Activated CD4-positive, alpha-beta T cell treated with anti-CD3 and anti-CD28 coated beads for 36 hours (primary cell): ENCODE measurements at regions not wholly inside any gene's neighbourhood (a gene's known extent, or its start where the extent isn't known, plus 50 kb on each side); places are given as distances from the start of the nearest gene placed in this dataset.

ENCODE experiments used
- ATAC-seq: fragments of 200-7000 bp; cut with Tn5 transposase; one replicate; pipeline ENCODE4 v1.10.0; 2021; ENCODE audit warnings: mild to moderate bottlenecking, moderate library complexity
- CTCF ChIA-PET: fragments of 350-600 bp; sonication (Branson Sonifier 250); formaldehyde crosslinking; loops from one replicate; lab custom pipeline; 2021; ENCODE audit warnings: antibody characterized with exemption; lab: Charles Lee
- POLR2A ChIA-PET: fragments of 350-600 bp; sonication (Branson Sonifier 250); formaldehyde crosslinking; loops from one replicate; lab custom pipeline; 2021; ENCODE audit warnings: antibody characterized with exemption, inconsistent platforms; lab: Charles Lee
- DNase-seq: peaks from one replicate; pipeline ENCODE4 v3.0.0-alpha.2; 2020
- H3K27ac Mint-ChIP-seq: one replicate; pipeline ENCODE4 v1.8.0; 2021; ENCODE audit warnings: mixed read lengths
- H3K27me3 Mint-ChIP-seq: one replicate; pipeline ENCODE4 v1.8.0; 2021; ENCODE audit warnings: mixed read lengths
- H3K36me3 Mint-ChIP-seq: one replicate; pipeline ENCODE4 v1.8.0; 2021; ENCODE audit warnings: low read depth, mixed read lengths
- H3K4me1 Mint-ChIP-seq: one replicate; pipeline ENCODE4 v1.8.0; 2021; ENCODE audit warnings: mixed read lengths
- H3K4me3 Mint-ChIP-seq: one replicate; pipeline ENCODE4 v1.8.0; 2021; ENCODE audit warnings: mild to moderate bottlenecking, moderate library complexity, mixed read lengths
- H3K9me3 Mint-ChIP-seq: one replicate; pipeline ENCODE4 v1.8.0; 2021; ENCODE audit warnings: low read depth, mixed read lengths
- intact Hi-C, 2 experiments: fragments of 100-400 bp; cut with DNase I in 1 of 2; cut with micrococcal nuclease in 1 of 2; formaldehyde crosslinking; loops; one replicate each; pipeline versions ENCODE4 v1.14.2 to v1.15.1; 2022 to 2024; cut with DNase I, micrococcal nuclease

GRCh38 chr14:65206078-65206447, 103.7 kb upstream of the MAX start:
- intact Hi-C loops: loop anchor here (1.0 to 10.0 kb wide), 18 partner anchors 17 to 1926 kb away; partner anchors contain the start of genes FUT8 (in 2 of the 2), MAX (in 2 of the 2) and FNTB (in 1 of the 2)
- Mint-ChIP-seq H3K36me3 (peaks cover 2% of the 10 kb centered on the region), H3K27ac (peak overlapping the region; percentile 89), H3K4me3 (peak overlapping the region; percentile 28), H3K9me3 (peaks cover 6% of the 10 kb centered on the region), H3K4me1 (peaks cover 54% of the 10 kb centered on the region), H3K27me3 (no peaks in the 10 kb centered on the region)
- ChIA-PET POLR2A (interaction anchor here (0.6 kb wide), 4 partner anchors 19 to 495 kb away, joined by 3 to 5 read pairs (median 4); no protein-coding TSS in a partner anchor), CTCF (interaction anchor here (0.6 to 1.7 kb wide), 9 partner anchors 16 to 755 kb away, joined by 3 to 6 read pairs (median 4); no protein-coding TSS in a partner anchor)
- ATAC-seq: no peak
- DNase-seq: no peak

GRCh38 chr14:65206448-65207096, 104.3 kb upstream of the MAX start:
- Mint-ChIP-seq H3K9me3 (peaks cover 6% of the 10 kb centered on the region), H3K27me3 (no peaks in the 10 kb centered on the region), H3K36me3 (peaks cover 2% of the 10 kb centered on the region), H3K27ac (peak overlapping the region; percentile 82), H3K4me3 (peak overlapping the region; percentile 55), H3K4me1 (peaks cover 59% of the 10 kb centered on the region)
- DNase-seq: peak; percentile 51
- CTCF ChIA-PET: interaction anchor here (0.6 to 1.7 kb wide), 10 partner anchors 15 to 755 kb away, joined by 3 to 6 read pairs (median 4); no protein-coding TSS in a partner anchor
- ATAC-seq: peak; percentile 84
- POLR2A ChIA-PET: interaction anchor here (0.6 kb wide), 2 partner anchors 158 to 495 kb away, joined by 3 to 4 read pairs; no protein-coding TSS in a partner anchor
- intact Hi-C loops: loop anchor here (1.0 to 10.0 kb wide), 18 partner anchors 16 to 1926 kb away; partner anchors contain the start of genes FUT8 (in 2 of the 2), MAX (in 2 of the 2) and FNTB (in 1 of the 2)

DNA sequence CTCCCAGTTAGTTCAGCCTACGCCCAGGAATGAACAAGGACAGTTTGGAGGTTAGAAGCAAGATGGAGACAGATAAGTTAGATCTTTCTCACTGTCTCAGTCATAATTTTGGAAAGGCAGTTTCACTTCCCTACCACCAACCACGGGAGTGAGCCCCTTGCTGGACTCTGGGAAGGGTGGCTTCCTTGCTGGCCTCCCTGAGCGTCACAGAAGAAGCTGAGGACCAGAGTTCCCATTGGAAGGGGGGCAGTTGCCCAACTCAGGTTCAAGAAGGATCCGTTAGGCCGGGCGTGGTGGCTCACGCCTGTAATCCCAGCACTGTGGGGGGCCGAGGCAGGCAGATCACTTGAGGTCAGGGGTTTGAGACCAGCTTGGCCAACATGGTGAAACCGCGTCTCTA, 106.2 kb upstream of the MAX start:
- no peaks in the 10 kb centered on the region for H3K9me3 Mint-ChIP-seq
- H3K36me3 Mint-ChIP-seq: peaks cover 2% of the 10 kb centered on the region
- CTCF ChIA-PET: no interaction called here
- DNase-seq (no peak), ATAC-seq (no peak)
- H3K27me3 Mint-ChIP-seq: no peaks in the 10 kb centered on the region
- POLR2A ChIA-PET: interaction anchor here (0.5 kb wide), 1 partner anchor 77 kb away, joined by 3 read pairs; no protein-coding TSS in a partner anchor
- no peak overlapping the region for H3K4me3 Mint-ChIP-seq
- intact Hi-C loops: loop anchor here (5.0 to 10.0 kb wide), 8 partner anchors 36 to 1924 kb away; partner anchors contain the start of genes FNTB (in 1 of the 2) and MAX (in 1 of the 2)
- peaks cover 61% of the 10 kb centered on the region for H3K4me1 Mint-ChIP-seq
- peak overlapping the region; percentile 19 for H3K27ac Mint-ChIP-seq

- no peak for DNase-seq
- H3K27me3 Mint-ChIP-seq: no peaks in the 10 kb centered on the region
- POLR2A ChIA-PET: no interaction called here
- H3K36me3 Mint-ChIP-seq: peaks cover 2% of the 10 kb centered on the region
- H3K4me1 Mint-ChIP-seq: peaks cover 53% of the 10 kb centered on the region
- intact Hi-C loops: no loop called here
- CTCF ChIA-PET: interaction anchor here (0.6 to 1.0 kb wide), 2 partner anchors 46 to 127 kb away, joined by 3 to 4 read pairs; no protein-coding TSS in a partner anchor
- H3K4me3 Mint-ChIP-seq: peak overlapping the region; percentile 1
- H3K27ac Mint-ChIP-seq: peak overlapping the region; percentile 56
- no peaks in the 10 kb centered on the region for H3K9me3 Mint-ChIP-seq
- ATAC-seq: no peak
These were observed 108.0 kb upstream of the MAX start for GRCh38 chr14:65210118-65210821.

DNA sequence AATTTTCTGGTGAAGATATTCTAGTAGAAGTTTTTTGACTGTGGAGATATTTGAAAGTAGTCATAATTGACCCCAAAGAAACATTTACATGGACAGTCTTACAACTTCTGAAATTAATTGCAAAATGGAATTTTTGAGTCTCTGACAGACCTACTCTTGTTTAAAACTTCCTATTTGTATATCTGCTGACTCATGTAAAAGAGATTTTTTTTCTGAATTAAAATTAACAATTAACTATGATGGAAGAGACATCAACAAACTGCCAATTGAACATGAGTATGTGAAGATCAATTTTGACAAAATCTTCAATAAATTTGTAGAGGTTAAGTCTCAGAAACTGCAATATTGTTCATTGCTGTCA, 108.5 kb upstream of the MAX start:
- DNase-seq: no peak
- ChIA-PET POLR2A (interaction anchor here (0.7 kb wide), 1 partner anchor 54 kb away, joined by 3 read pairs; no protein-coding TSS in a partner anchor), CTCF (interaction anchor here (0.6 to 1.0 kb wide), 3 partner anchors 46 to 638 kb away, joined by 3 to 4 read pairs (median 3); no protein-coding TSS in a partner anchor)
- H3K27ac Mint-ChIP-seq: peak overlapping the region; percentile 56
- peaks cover 48% of the 10 kb centered on the region for H3K4me1 Mint-ChIP-seq
- H3K27me3 Mint-ChIP-seq: no peaks in the 10 kb centered on the region
- H3K4me3 Mint-ChIP-seq: no peak overlapping the region
- intact Hi-C loops: no loop called here
- H3K9me3 Mint-ChIP-seq: no peaks in the 10 kb centered on the region
- ATAC-seq: no peak
- peaks cover 2% of the 10 kb centered on the region for H3K36me3 Mint-ChIP-seq

DNA sequence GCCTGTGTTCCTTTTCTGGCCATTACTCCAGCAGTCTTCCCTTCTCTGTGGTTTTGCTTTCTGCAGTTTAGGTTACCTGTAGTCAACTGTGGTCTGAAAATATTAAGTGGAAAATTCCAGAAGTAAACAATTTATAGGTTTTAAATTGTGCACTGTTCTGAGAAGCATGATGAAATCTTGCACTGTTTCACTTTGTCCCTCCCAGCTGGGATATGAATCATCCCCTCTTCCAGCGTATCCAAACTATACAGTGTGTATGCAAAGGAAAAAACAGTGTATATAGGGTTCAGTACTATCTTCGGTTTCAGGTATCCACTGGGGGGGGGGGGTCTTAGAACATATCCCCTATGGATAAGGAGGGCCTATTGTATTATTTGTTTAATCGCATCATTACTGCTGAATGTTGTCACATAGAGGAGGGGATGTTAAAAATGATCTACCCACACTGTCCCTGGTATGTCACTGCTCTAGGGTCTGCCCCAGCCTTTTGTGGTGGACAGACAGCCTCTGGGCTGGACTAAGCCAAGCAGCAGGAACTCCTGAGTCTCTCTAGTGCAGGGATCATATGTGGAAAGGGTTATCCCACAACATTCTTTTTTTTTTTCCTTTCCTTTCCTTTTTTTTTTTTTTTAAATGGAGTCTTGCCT, 109.1 kb upstream of the MAX start:
- no peak for DNase-seq
- Mint-ChIP-seq H3K9me3 (no peaks in the 10 kb centered on the region), H3K4me1 (peaks cover 42% of the 10 kb centered on the region), H3K27ac (peak overlapping the region; percentile 79), H3K36me3 (peaks cover 2% of the 10 kb centered on the region), H3K27me3 (no peaks in the 10 kb centered on the region), H3K4me3 (no peak overlapping the region)
- intact Hi-C loops: no loop called here
- ATAC-seq: peak; percentile 20
- ChIA-PET POLR2A (interaction anchor here (0.7 kb wide), 1 partner anchor 53 kb away, joined by 3 read pairs; no protein-coding TSS in a partner anchor), CTCF (interaction anchor here (0.6 to 0.7 kb wide), 2 partner anchors 129 to 639 kb away, joined by 3 read pairs; no protein-coding TSS in a partner anchor)

- Mint-ChIP-seq H3K4me1 (peaks cover 28% of the 10 kb centered on the region), H3K36me3 (no peaks in the 10 kb centered on the region), H3K27ac (no peak overlapping the region), H3K4me3 (no peak overlapping the region), H3K9me3 (no peaks in the 10 kb centered on the region), H3K27me3 (no peaks in the 10 kb centered on the region)
- ChIA-PET POLR2A (no interaction called here), CTCF (interaction anchor here (0.7 kb wide), 1 partner anchor 8 kb away, joined by 3 read pairs; no protein-coding TSS in a partner anchor)
- ATAC-seq: no peak
- DNase-seq: no peak
- intact Hi-C loops: no loop called here
These were observed 111.0 kb upstream of the MAX start for GRCh38 chr14:65213316-65213715.

DNA sequence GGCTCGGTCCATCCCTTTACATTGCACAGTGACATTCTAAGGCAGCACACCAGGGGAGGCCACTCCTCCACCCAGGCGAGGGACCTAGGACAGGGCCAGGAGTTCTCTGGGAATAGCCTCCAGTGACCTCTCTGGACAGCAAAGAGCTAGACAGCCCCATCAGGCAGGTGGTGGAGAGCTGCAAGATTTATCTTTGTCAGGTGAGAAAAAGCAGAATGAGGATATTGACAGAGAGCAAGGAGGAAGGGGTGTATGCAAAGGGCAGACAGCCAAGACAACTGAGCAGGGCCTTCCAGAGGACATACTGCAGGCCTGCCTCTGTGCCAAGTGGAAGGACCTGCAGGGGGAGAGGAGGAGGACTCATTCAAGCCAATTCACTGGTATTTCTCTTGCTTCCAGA, 112.4 kb upstream of the MAX start:
- H3K4me1 Mint-ChIP-seq: peaks cover 18% of the 10 kb centered on the region
- H3K27me3 Mint-ChIP-seq: no peaks in the 10 kb centered on the region
- H3K27ac Mint-ChIP-seq: no peak overlapping the region
- ATAC-seq: no peak
- DNase-seq: no peak
- no peaks in the 10 kb centered on the region for H3K36me3 Mint-ChIP-seq
- intact Hi-C loops: no loop called here
- ChIA-PET POLR2A (interaction anchor here (0.5 kb wide), 1 partner anchor 197 kb away, joined by 3 read pairs; no protein-coding TSS in a partner anchor), CTCF (no interaction called here)
- H3K9me3 Mint-ChIP-seq: no peaks in the 10 kb centered on the region
- H3K4me3 Mint-ChIP-seq: no peak overlapping the region

DNA sequence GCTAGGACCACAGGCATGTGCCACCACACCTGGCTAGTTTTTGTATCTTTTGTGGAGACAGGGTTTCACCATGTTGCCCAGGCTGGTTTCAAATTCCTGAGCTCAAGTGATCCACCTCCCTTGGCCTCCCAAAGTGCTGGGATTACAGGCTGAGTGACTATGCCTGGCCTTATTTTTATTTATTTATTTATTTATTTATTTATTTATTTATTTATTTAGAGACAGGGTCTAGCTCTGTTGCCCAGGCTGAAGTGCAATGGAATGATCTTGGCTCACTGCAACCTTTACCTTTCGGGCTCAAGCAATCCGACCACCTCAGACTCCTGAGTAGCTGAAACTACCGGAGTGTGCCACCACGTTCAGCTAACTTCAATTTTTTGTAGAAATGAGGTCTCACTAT, 117.0 kb upstream of the MAX start:
- Mint-ChIP-seq H3K36me3 (no peaks in the 10 kb centered on the region), H3K9me3 (no peaks in the 10 kb centered on the region), H3K27ac (no peak overlapping the region), H3K4me3 (no peak overlapping the region), H3K27me3 (no peaks in the 10 kb centered on the region), H3K4me1 (peaks cover 16% of the 10 kb centered on the region)
- no peak for ATAC-seq
- POLR2A ChIA-PET: no interaction called here
- CTCF ChIA-PET: interaction anchor here (0.6 to 1.4 kb wide), 3 partner anchors 139 to 741 kb away, joined by 3 read pairs; no protein-coding TSS in a partner anchor
- DNase-seq: no peak
- intact Hi-C loops: no loop called here

DNA sequence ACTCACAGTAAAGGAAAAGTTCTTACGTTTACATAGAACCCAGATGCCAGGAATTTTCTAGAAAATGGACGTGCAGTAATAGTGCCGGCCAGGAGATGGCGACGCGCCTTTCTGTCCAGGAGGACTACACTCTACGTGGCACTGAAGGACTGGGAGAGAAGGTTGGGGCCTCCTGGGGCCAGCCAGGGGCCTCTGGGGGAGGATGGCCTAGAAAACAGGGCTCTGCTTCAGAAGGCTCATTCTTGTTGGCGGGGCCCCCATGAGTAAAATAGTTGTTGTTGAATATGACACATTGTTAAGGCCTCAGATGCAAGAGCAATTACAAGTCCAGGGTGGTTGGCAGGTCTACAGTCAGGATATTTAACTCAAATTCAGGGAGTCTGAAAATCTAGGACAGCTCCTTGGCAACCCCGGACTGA, 120.1 kb upstream of the MAX start:
- Mint-ChIP-seq H3K4me1 (peaks cover 32% of the 10 kb centered on the region), H3K9me3 (no peaks in the 10 kb centered on the region), H3K4me3 (no peak overlapping the region), H3K27me3 (no peaks in the 10 kb centered on the region), H3K36me3 (no peaks in the 10 kb centered on the region), H3K27ac (peak overlapping the region; percentile 51)
- ChIA-PET CTCF (interaction anchor here (0.7 to 1.0 kb wide), 5 partner anchors 20 to 738 kb away, joined by 3 to 4 read pairs (median 3); no protein-coding TSS in a partner anchor), POLR2A (no interaction called here)
- intact Hi-C loops: loop anchor here (1.0 to 5.0 kb wide), 5 partner anchors 16 to 602 kb away; partner anchors contain the start of gene FUT8 (in 2 of the 2)
- DNase-seq (peak; percentile 78), ATAC-seq (peak; percentile 96)
